ENCODE measurements at regions not wholly inside any gene's neighbourhood (a gene's known extent, or its start where the extent isn't known, plus 50 kb on each side); places are given as distances from the start of the nearest gene placed in this dataset.

DNA sequence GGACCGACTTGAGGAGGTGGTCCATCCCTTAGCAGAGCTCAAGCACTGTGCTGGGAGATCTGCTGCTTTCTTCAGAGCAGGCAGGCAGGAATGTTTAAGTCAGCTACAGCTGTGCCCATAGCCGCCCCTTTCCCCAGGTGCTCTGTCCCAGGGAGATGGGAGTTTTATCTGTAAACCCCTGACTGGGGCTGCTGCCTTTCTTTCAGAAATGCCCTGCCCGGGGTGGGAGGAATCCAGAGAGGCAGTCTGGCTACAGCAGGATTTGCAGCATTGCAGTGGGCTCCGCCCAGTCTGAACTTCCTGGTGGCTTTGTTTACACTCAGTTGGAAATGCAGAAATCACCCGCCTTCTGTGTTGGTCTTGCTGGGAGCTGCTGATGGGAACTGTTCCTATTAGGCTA lies 51.2 kb upstream of the SEMA3A start:
- TF ChIP-seq, protein P1, sequence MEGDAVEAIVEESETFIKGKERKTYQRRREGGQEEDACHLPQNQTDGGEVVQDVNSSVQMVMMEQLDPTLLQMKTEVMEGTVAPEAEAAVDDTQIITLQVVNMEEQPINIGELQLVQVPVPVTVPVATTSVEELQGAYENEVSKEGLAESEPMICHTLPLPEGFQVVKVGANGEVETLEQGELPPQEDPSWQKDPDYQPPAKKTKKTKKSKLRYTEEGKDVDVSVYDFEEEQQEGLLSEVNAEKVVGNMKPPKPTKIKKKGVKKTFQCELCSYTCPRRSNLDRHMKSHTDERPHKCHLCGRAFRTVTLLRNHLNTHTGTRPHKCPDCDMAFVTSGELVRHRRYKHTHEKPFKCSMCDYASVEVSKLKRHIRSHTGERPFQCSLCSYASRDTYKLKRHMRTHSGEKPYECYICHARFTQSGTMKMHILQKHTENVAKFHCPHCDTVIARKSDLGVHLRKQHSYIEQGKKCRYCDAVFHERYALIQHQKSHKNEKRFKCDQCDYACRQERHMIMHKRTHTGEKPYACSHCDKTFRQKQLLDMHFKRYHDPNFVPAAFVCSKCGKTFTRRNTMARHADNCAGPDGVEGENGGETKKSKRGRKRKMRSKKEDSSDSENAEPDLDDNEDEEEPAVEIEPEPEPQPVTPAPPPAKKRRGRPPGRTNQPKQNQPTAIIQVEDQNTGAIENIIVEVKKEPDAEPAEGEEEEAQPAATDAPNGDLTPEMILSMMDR (conservative IDR thresholded peaks at IDR 0.05; ENCODE audit: low read length): no peak
- TF ChIP-seq EZH2phosphoT487 (IDR thresholded peaks at IDR 0.05; ENCODE audit: borderline replicate concordance, low read depth, low read length): no peak
